GM21381 (cell line): ENCODE measurements at regions not wholly inside any gene's neighbourhood (a gene's known extent, or its start where the extent isn't known, plus 50 kb on each side); places are given as distances from the start of the nearest gene placed in this dataset.
"Not testable (repeated sequence)": the region's sequence is repeated elsewhere in the genome, so short reads cannot be mapped to it uniquely, and the experiment has no call there.

ENCODE experiments used
- ATAC-seq: cut with Tn5 transposase; IDR thresholded peaks from one replicate; pipeline ENCODE4 v1.9.1; 2021; ENCODE audit warnings: mild to moderate bottlenecking, moderate library complexity; ENCODE audit not compliant: unreplicated experiment

DNA sequence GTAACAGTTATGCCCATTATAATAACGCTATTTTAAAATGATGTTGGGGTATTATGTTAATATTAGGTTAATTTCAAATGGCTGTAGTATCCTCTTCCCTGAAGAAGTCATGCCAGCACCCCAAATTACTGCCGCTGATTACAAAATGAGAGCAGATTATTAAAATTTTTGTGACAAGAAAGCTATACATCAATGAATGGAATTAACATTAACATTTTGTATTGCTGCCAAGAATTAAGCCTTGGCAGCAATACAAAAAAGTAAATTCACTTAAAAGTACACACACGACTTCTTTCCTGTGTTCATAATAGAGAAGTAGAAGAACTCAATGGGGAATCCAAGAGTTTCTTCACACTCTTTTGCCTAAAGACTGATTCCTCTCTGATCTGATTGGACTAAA is 482.8 kb downstream of the STIM2 start:
- ATAC-seq, result no peak

DNA sequence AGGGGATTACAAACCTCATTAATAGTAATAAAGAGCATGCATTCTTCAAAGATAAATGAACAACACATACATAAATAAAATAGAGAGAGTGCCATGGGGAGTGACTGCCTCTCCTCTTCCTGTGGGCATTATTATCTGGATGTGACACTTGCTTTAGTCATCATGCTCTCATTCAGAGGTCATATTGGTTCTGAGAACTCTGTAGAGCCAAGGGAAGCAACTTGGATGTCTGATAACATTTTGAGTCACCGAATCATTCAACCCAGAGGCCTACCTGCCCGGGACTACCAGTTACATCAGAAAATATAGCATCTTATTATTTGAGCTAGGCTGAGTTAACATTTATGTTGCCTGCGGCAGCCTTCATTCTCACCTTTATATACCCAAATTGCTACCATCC is 489.5 kb downstream of the STIM2 start:
- no peak for ATAC-seq

DNA sequence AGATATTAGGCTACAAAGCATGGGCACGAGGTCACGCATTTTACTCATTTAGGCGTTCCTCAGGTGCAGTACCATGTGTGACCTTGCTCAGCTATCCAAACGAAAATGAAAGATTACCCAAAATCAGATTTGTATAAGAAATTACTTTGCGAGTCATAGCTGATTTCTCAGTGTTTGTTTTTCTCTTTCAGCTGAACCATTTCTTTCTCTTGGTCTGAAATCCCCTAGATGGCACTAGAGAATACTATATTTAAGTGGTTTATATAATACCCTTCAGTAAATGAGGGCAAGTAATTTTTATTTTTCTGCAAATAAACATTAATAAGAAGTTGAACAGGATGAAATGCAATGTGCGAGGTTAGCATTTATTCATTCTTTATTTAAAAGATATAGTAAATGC is 496.6 kb downstream of the STIM2 start:
- ATAC-seq, result no peak

DNA sequence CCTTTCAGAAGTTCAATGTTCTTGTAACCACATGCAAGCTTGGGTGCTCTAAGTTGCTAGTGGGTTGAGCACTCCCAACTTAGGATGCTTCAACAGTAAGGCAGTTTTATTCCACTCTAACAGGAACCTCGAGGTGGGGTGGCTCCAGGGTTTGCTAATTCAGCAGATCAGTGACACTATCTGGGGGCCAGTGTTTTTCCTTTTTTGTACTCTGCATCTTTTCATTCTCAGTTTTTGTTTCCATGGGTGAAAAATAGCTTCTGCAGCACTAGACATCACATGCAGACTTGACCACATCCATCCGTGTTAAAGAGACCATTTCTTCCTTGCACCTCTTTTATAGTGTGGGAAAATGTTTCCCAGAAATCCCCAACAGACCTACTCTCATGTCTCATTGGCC is 497.6 kb downstream of the STIM2 start:
- no peak for ATAC-seq

DNA sequence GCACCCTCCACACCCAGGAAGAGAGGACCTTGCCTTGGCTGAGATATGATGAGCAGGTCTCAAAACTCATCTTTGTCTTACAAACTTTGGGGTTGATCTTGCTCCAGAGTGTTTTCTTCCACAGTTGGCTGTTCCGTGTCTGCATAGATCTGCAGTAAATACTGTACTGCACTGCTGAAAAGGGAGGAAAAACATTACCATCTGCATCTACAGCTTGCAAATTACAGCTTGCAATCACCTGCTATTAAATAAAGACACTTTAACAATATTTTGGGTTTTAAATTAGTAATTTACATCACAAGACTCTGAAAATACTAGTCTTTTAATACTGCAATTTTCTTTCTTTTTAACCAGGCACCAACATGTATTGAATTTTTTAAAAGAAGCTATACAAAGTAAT is 499.5 kb downstream of the STIM2 start:
- no peak for ATAC-seq

DNA sequence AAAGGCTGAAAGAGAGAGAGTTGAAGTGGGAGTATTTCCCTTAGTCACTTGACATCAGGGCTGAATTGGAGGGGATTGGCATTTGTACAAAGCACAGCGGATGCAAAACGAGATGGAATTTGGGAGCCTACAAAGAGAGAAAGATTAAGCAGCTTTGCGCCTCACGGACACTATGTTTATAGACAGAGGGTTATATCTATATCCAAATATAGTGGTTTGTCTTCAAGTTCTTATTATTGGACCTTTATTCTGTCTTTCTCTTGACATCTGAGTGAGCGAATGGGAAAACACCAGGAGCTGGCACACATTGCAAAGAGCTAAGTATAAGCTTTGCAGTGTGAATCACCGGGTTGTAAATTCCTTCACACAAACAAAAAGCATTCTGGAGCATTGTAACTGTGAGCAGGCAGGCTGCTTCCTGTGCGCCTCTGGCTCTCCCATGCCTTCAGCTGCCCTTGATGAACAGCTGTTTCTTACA is 500.2 kb downstream of the STIM2 start:
- no peak for ATAC-seq

DNA sequence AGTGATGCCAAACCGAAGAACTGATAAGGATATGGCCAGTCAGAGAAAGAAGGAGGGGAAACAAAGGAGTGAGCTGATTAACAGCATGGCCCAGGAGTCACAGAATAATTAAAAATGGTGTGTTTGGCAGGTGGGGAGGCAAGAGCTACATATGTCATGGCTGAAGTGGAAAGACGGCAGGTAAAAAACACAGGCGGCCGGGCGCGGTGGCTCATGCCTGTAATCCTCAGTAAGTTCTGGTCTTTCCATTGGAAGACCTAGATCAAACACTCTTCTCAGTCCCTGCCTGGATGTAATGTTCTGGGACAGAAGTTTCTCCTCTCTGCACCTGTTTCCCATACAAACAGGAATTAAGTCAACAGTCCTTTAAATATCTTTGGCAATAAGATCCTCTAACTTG is 503.9 kb downstream of the STIM2 start:
- no peak for ATAC-seq

DNA sequence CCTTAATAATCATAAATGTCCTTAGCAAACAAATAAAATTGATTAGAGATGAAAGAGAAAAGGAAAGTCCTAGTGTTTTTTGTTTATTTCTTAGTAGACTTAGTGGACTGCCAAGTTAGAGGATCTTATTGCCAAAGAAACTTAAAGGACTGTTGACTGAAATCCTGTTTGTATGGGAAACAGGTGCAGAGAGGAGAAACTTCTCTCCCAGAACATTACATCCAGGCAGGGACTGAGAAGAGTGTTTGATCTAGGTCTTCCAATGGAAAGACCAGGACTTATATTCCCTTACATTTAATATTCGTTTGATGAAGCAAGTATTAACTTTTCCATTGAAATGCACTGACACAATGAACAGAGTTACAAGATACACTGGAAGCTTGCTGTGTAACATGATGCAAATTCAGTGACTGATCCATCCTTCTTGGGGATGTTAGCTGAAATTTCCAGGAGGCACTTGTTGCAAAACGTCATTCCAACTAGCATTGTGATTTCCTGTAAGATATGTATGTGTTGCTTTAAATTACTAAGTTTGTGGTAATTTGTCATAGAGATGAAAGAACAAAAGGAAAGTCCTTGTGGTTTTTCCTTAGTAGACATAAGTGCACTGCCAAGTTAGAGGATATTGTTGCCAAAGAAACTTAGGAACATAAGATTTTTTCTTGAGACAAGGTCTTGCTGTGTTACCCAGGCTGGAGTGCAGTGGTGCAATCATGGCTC is 505.6 kb downstream of the STIM2 start:
- ATAC-seq, result no peak

DNA sequence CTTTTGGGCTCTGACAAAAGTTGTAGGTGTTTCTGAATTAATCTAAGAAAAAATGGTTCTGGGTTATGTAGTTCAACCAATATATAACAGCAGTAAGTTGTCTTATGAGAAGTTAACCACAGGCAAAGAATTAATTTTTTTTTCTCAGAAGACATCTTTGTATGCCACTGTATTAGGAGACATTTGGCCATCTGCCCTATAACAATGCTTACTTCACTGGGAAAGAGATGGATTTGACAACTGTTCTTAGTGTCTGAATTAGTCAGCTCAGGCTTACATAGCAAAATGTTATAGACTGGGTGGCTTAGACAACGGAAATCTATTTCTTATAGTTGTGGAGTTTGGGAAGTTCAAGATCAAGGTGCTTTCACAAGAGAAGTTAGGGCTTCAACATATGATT is 508.1 kb downstream of the STIM2 start:
- ATAC-seq, result no peak

DNA sequence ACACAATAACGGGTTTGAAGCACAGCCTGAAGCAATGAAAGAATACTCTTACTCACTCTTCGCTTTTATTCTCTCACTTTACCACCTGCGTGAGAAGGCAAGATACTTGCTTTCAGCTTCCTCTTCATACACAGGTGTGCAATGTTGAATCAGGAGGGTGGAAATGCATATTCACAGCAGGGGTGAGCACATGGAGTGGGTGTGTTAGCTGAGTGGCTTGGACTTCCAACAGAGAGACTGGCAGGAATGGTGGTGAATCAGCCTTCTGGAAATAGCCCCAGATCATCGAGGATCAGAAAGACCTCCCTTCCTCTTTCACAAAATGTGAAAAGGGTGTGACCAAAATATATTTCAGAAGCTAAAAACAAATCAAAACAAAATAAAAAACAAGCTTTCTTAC is 521.2 kb downstream of the STIM2 start:
- no peak for ATAC-seq

DNA sequence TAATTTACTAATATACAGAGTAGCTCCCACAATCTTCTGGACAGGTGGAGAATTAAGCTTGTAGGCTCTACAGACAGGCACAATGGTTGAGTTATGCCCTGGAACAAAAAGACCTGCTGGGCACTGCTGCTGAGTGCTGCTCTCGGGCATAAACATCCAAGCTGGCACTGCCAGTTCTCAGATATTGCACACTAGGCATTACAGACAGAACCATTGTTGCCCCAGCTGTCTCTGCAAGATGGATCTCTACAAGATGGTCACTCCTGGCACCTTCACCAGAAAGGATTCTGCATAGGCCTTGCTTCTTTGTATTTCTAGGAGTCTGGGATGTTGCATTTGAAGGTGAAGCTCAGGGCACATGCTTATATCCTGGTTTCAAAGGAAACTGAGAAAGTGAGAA is 527.1 kb downstream of the STIM2 start:
- ATAC-seq, result no peak

DNA sequence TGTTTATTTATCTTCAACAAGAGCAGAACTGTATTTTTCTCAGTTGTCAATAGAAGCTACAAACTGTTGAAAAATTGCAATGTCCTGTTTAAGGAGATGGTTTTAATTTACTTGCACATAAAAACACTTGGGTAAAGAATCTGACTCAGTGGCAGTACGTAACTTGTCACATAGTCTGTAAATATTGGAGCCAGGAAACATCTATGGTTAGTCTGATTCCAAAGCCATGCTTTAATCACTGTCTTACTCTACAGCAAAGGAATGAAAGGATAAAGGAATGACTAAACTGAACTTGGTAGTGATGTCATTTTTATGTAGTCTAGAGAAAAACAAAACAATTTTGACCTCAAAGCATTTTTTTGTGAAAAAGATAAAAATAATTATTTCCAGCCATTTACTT is 537.2 kb downstream of the STIM2 start:
- no peak for ATAC-seq

DNA sequence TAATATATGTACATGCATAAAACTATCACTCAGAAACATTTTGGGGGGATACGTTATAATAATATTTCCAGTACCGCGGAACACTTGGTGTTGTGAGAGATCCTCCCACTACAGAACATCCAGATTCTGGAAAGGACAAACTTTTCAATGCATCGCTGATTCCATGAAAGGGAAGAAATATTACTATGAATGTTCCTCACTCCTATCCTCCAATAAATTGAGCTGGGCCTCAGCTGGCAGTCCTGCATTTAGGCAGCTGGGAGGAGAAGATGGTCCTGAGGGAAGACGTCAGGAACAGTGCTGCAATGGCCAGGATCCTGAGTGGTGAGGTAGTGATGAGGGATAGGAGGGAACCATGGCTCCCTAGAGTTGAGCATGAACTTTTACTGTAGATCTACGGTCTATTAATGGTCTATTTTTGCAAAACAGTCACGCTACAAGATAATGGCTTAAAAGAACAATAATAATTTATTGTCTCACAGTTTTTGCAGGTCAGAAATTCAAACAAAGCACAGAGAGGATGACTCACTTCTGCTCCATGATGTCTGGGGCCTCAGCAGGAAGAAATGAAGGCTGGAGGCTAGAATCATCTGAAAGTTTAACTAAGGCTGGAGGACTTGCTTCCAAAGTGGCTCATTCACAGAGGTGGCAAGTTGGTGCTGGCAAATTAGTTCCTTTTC is 538.1 kb downstream of the STIM2 start:
- ATAC-seq, result no peak

DNA sequence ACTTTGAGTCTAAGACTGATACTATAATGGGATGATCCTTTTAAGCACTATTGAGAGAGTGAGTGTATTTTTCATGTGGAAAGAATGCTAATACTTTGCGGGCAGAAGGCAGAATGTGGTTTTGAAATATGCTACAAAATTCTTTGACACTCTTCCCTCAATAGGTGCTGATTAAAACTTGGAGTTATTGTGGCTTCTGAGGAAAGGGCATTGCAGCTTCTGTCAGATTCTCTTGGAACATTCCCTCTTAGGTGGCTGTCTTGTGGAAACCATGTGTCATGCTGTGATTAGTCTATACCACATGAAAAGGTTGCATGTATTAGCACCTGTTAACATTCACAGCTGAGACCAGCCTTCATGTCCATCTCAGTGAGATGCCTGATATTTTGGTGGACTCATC is 547.0 kb downstream of the STIM2 start:
- ATAC-seq, result no peak

DNA sequence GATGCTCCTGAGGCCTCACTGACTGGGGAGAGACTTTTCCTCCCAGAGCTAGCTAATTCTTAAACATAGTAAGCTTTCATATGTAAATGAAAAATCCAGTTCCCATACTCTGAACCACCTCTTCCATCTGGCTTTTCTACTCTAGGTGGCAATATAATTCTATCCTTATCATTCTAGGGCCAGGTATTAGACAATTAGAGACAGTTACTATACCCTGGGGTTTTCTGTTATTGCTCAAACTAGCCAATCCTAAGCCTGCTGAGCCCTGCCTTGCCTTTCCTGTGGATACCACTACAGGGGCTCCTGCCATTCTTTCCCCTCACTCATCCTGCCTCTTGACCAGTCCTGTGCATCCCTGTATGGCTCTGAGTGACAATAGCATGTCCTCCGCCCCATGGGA is 552.0 kb downstream of the STIM2 start:
- ATAC-seq, result no peak

DNA sequence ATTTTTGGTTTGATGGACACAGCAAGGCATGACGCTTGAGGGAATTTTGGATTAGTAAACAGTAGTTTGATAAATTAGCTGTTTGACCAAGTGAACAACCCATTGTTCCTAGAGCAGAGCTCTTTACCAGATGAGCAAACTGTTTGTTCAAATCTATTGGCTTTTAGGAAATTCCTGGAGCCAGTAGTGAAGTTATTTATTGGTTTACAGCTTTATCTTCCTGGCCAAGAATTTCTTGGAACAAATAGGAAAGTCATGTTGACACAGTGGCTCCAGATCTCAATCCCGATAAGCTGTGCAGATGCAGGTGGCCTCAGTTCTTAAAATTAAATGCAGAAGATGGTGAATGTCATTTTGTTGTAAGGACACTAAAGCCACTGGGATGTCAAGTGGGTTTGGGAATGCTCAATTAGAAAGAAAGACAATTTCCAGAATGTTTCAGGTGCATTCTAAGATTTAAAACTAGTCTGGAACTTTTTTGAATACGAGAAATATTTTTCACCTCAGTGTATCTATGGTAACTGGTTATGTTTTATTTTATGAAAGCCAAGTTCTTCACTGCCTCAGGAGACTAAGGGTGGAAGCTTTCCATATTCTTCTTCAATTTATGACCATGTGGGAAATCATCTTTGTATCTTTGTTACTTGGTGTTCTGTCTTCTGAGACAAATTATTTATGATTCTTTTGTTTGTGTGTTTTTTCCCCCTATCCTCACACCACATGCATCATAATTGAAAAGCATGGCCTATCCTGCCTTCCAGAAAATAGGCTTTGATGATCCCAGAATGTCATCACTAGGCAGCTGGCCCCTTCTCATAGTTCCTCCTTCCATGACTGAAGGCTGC is 554.5 kb downstream of the STIM2 start:
- ATAC-seq, result no peak

DNA sequence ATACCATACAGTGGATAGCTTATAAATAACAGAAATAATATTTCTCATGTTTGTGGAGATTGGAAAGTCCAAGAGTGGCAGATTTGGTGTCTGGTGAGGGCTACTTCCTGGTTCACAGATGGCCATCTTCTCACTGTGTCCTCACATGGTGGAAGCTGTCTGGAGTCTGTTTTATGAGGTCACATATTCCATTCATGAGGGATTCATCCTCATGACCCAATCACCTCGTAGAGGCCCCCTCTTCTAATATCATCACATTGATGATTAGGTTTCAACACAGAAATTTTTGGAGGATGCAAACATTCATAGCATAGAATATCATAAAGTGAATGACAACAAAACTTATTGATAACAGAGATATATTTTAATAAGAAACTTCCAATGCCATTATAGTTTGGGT is 568.0 kb downstream of the STIM2 start:
- ATAC-seq, result no peak

DNA sequence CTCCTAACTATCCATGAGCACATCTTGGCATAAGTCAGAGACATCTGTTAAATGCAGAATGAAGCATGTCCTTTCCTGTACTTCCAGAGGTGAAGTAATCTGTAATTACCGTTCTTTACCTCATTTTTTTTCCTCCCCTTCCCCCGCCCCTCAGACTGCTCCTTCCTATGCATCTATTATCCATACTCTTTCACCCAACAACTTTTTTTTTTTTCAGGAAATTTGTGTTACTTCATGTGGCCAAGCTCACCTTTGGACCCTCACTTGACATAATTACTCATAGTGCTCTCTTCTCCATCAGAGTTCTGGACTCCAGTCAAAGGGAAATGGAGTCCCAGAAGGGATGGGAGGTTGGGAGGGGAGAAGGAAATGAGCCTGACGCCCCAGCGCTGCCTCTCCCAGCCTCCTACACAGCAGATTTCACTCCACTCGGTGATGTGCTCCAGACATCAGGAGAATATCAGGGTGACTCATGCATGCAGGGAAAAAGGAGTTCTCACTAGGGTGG is 568.8 kb downstream of the STIM2 start:
- no peak for ATAC-seq

DNA sequence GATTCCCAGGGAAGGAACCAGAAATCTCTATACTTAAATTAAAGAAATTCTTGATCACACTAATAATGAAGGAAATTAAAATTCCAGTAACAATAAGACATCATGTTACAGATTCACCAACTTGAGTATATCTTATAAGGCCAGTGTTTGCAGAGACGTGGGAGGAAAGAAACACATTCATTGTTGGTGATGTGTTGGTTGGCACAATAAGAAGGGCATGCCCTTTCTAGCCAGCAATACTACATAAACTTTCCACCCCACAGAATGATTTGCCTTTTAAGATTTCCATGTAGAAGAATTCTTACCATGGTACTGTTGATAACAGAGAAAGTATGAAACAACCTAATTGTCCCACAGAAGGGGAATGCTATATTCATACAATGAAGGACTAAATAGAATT is 581.5 kb downstream of the STIM2 start:
- no peak for ATAC-seq

DNA sequence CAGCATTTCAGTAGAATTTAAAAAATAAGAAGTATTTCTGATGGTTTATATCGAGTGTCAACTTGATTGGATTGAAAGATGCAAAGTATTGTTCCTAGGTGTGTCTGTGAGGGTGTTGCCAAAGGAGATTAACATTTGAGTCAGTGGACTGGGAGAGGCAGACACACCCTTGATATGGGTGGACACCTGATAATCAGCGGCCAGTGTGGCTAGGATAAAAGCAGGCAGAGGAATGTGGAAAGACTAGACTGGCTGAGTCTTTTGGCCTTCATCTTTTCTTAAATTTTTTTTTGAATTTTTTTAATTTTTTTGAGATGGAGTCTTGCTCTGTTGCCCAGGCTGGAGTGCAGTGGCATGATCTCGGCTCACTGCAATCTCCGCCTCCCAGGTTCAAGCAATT is 582.0 kb downstream of the STIM2 start:
- not testable (repeated sequence) for ATAC-seq

DNA sequence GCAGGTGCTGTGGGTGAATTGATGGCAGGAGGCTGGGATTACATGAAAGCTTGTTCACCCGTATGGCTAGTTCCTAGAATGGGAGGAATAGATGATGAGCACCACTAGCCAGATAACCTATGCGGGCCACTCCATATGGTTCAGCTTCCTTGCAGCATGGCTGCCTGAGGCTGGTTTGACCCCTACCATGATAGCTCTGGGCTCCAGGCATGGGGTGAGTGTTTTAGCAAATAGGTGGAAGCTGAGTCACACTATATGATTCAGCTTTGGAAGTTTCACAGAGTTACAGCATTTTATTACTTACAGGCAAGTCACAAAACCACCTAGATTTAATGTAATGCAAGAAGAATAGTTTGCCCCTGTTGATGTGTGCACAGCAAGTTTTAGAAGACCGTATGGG is 603.2 kb downstream of the STIM2 start:
- no peak for ATAC-seq

DNA sequence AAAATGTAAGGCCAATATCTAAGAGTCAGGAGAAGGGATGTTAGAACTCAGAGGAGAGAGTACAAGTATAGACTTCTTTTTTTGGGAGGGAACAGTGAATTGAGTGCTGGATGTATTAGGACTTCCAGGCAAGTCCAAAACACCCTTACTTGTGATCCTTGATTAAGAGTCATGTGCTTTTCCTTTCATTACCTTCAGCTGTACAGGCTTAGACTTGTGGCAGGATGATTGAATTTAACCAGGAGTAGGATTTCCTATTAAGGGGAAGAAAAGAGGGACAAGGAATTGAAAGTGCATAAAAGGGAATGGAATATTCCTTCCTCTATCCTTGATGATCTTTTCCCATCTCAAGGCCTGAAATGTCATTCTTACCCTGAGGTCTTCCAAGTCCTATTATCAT is 606.7 kb downstream of the STIM2 start:
- ATAC-seq, result no peak
